Fibroblast of villous mesenchyme (primary cell): ENCODE measurements at regions not wholly inside any gene's neighbourhood (a gene's known extent, or its start where the extent isn't known, plus 50 kb on each side); places are given as distances from the start of the nearest gene placed in this dataset.

Source experiments
- DNase-seq: peaks from one replicate; pipeline ENCODE4 v3.0.0-alpha.2; 2010; ENCODE audit warnings: low read depth
- H3K4me3 ChIP-seq: 2 replicates; pipeline ENCODE4 v1.5.1; 2011; ENCODE audit warnings: low read depth, mild to moderate bottlenecking, low read length
- CTCF ChIP-seq: IDR thresholded peaks from 2 replicates; pipeline ENCODE4 v1.5.1; 2012; ENCODE audit warnings: low read depth, mild to moderate bottlenecking, low read length; ENCODE audit not compliant: insufficient read depth

DNA sequence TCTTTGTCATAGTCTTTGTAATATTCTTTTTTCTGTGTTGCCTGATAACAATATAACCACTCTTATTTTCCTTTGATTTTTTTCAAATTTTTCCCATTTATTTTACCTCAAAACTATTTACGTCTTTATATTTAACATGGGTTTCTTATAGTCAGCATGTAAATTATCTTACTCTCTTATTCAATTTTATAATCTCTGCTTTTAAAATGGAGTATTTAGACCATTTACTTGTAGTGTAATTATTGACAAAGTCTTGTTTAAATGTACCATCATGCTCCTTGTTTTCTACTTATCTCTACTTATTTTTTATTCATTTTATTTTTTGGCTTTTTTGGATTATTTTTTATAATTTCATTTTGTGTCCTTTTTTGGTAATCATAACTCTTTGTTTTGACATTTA lies 476.5 kb upstream of the MAP3K7 start:
- TF ChIP-seq CTCF = no peak
- no peak overlapping the region for H3K4me3 ChIP-seq
- no peak for DNase-seq

- H3K4me3 ChIP-seq = no peak overlapping the region
- no peak for TF ChIP-seq CTCF
- no peak for DNase-seq
Measured at GRCh38 chr6:91057689-91058088, 470.8 kb upstream of the MAP3K7 start.

- no peak for DNase-seq
- TF ChIP-seq CTCF = no peak
Measured at GRCh38 chr6:91055959-91056358, 469.1 kb upstream of the MAP3K7 start.

GRCh38 chr6:91052473-91053450 lies 465.9 kb upstream of the MAP3K7 start:
- peak; percentile 3 for DNase-seq
- peak overlapping the region; percentile 44 for H3K4me3 ChIP-seq
- peak; percentile 22 for TF ChIP-seq CTCF

More at GRCh38 chr6:91055959-91056358, 469.1 kb upstream of the MAP3K7 start:
- no peak overlapping the region for H3K4me3 ChIP-seq

DNA sequence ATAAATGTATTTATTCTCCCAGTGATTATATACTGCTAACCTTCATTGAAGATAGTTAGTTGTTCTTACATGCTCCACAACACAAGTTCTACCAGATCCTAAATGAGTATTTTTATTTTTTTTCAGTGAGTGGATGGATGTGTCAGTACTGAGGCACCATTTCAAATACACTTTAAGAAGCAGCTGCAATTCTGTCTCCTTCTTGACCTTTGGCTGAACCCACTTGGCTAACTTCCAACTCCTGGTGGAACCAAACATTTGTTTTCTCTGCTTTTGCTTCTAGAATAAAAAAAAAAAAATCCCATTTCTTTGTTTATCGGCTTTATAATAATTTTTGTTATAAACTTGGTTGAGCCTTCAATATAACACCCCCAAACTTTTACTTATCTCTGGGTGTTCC lies 458.3 kb upstream of the MAP3K7 start:
- no peak for DNase-seq
- TF ChIP-seq CTCF = no peak

DNA sequence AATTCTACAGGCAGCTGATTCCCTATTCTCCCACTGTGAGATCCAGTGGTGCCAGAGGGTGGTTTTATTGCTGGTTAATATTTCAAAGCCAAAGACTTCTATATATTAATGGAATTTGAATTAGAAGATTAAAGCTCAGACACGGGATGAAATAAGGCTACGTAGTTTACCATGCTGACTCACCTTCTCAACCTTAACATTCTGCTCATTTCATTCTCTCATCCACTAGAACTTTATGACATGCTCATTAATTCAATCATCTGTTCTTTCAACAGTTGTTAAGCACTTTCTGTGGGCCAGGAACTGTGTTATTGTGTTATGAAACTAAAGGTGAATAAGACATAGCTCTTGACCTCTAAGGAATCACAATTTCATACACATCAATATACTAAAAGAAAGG lies 456.9 kb upstream of the MAP3K7 start:
- no peak for DNase-seq
- TF ChIP-seq CTCF = no peak
- H3K4me3 ChIP-seq = no peak overlapping the region

More for the DNA sequence above, 458.3 kb upstream of the MAP3K7 start:
- no peak overlapping the region for H3K4me3 ChIP-seq

DNA sequence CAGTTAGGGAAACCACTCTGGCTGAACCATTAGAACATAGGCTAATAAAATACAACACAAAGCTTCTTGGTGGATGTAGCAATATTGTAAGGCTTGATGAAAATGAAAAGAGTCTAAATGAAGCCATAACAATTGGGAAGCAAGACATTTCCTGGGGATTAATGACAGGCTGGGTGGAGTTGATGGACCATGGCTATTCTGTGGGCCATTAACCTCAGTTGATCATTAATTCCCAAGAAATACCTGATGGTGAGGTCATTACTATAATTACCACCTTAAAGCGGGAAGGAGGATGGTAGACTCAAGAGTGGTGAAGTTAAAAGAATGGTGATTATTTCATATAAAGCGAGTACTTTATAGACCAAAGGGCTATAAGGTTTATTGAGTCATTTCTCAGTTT lies 455.8 kb upstream of the MAP3K7 start:
- no peak overlapping the region for H3K4me3 ChIP-seq
- no peak for DNase-seq
- no peak for TF ChIP-seq CTCF
